ENCODE measurements at regions not wholly inside any gene's neighbourhood (a gene's known extent, or its start where the extent isn't known, plus 50 kb on each side); places are given as distances from the start of the nearest gene placed in this dataset.
"Not testable (repeated sequence)": the region's sequence is repeated elsewhere in the genome, so short reads cannot be mapped to it uniquely, and the experiment has no call there.

DNA sequence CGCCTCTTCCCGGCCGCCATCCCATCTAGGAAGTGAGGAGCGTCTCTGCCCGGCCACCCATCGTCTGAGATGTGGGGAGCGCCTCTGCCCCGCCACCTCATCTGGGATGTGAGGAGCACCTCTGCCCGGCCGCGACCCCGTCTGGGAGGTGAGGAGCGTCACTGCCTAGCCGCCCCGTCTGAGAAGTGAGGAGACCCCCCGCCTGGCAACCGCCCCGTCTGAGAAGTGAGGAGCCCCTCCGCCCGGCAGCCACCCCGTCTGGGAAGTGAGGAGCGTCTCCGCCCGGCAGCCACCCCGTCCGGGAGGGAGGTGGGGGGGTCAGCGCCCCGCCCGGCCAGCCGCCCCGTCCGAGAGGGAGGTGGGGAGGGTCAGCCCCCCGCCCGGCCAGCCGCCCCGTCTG lies 59.7 kb downstream of the ANXA2R start:
- TF ChIP-seq, protein P1, sequence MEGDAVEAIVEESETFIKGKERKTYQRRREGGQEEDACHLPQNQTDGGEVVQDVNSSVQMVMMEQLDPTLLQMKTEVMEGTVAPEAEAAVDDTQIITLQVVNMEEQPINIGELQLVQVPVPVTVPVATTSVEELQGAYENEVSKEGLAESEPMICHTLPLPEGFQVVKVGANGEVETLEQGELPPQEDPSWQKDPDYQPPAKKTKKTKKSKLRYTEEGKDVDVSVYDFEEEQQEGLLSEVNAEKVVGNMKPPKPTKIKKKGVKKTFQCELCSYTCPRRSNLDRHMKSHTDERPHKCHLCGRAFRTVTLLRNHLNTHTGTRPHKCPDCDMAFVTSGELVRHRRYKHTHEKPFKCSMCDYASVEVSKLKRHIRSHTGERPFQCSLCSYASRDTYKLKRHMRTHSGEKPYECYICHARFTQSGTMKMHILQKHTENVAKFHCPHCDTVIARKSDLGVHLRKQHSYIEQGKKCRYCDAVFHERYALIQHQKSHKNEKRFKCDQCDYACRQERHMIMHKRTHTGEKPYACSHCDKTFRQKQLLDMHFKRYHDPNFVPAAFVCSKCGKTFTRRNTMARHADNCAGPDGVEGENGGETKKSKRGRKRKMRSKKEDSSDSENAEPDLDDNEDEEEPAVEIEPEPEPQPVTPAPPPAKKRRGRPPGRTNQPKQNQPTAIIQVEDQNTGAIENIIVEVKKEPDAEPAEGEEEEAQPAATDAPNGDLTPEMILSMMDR (IDR thresholded peaks at IDR 0.05): not testable (repeated sequence)
- not testable (repeated sequence) for TF ChIP-seq POLR2A (IDR thresholded peaks at IDR 0.05)
